ENCODE measurements at regions not wholly inside any gene's neighbourhood (a gene's known extent, or its start where the extent isn't known, plus 50 kb on each side); places are given as distances from the start of the nearest gene placed in this dataset.

DNA sequence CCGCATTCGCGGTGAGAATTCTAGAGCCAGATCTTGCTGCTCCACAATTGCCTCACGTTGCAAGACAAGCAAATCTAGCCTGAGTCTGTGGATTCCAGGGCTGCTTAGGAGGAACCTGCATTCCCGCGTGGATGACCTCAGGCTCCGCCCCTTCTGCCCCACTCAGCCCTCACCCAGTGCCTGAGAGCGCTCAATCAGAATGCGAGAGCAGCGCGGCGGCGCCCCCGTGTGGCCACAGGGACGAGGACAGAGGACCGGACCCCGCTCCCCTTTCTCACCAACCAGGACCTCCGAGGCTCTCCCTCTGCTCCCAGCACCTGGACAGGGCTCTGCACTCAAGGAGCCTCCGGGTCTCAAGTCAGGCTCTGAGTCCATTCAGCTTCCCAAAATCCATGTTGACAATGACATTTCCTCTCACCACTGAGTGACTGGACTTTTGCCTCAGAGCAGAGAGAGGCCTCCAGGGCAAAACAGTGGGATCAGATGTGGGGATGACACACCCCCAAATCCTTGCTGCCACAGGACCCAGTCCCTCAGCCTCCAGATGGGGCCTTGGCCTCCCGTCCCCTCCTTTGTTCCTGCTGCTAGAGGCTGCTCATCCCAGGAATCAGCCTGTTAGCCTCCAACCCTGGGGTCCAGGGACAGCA is 52.0 kb downstream of the RPP21 start:
- peak; percentile 26 for DNase-seq (ENCODE audit: low read depth)

DNA sequence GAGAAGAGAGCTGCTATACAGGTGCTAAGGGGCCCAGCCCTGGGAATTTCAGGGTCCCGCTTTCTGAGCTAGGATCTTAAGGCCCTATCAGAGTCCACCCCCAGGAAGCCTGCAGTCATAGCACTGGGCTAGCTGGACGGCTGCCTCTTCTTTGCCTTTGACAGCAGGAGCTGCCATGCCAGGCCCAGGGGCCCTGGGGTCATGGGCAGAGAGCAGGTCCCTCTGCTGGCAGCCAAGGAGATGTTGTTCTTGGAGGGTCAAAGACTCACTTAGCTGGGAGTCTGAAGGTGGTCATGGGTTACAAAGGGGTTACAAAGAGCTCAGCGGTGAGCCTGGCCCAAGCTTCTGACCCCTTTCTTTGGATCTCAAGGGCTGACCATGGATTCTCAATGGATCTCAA is 52.7 kb downstream of the RPP21 start:
- no peak for DNase-seq (ENCODE audit: low read depth)

DNA sequence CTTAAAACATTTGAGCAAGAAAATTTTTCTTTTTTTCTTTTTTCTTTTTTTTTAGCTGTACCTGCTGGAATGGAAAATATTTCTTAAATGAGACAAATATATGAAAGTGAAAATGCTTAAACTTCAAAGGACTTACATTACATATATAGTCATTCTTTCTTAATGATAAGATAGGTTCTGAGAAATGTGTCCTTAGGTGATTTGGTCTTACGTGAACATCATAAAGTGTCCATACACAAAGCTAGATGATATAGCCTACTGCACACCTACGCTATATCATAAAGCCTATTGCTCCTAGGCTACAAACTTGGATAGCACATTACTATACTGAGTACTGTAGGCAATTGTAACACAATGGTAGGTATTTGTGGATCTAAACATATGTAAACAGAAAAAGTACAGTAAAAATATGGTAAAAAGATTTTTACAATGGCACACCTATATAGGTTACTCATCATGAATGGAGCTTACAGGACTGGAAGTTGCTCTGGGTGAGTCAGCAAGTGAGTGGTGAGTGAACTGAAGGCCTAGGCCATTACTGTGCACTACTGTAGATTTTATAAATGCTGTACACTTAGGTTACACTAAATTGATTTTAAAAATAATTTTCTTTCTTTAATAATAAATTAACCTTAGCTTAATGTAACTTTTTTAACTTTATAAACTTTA is 54.6 kb downstream of the RPP21 start:
- DNase-seq (ENCODE audit: low read depth), result no peak

DNA sequence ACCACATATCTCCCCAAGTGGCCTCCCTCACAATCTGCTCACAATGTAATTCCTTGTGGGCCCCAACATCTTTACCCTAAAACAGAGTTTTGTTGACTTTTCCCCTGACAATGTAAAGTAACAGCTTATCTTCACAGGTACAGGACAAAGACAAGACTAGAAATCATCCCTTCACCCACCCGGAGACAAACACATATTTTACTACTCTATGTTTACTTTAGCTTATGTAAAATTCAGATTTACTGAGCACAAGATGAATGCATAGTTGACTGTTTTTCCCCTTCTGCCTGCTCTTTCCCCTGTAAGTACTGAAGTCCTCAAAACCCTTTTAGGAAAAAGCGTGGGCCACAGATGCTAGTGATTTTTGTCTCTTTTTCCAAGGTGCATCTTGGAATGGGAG is 61.0 kb downstream of the RPP21 start:
- no peak for DNase-seq (ENCODE audit: low read depth)

DNA sequence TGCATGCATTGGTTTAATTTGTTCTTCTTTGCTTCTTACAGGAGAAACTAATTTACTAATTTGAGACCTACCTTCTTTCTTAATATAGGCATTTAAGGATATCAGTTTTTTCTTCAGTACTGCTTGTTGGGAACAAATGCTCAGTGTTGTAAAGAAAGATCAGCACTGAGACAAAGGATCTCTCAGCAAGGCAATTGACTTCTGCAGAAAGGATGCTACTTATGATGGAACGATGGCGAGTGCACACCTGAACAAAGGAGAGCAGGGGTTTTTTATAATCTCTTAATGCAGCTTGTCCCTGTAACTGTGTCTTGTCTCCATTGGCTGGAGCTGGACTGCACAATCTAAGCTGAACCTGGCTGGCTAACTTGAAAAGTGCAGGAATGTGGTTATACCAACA is 64.2 kb downstream of the RPP21 start:
- no peak for DNase-seq (ENCODE audit: low read depth)

DNA sequence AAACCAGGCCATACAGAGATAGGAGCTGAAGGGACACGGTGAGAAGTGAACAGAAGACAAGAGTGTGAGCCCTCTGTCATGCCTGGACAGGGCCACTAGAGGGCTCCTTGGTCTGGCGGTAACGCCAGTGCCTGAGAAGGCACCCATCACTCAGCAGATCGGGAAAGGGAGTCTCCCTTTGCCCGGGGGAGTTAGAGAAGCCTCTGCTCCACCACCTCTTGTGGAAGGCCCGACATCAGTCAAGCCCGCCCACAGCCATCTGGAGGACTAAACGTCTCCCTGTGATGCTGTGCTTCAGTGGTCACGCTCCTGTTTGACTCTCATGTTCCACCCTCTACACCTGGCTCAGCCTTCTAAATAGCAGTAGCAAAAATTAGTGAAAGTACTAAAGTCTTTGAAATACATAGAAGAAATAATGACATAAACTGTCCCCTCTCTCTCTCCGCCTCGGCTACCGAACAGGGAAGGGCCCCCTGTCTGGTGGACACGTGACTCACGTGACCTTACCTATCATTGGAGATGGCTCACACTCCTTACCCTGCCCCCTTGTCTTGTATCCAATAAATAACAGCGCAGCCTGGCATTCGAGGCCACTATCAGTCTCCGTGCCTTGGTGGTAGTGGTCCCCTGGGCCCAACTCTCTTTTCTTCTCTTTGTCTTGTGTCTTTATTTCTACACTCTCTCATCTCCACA is 66.7 kb downstream of the RPP21 start:
- DNase-seq (ENCODE audit: low read depth), result peak; percentile 19

DNA sequence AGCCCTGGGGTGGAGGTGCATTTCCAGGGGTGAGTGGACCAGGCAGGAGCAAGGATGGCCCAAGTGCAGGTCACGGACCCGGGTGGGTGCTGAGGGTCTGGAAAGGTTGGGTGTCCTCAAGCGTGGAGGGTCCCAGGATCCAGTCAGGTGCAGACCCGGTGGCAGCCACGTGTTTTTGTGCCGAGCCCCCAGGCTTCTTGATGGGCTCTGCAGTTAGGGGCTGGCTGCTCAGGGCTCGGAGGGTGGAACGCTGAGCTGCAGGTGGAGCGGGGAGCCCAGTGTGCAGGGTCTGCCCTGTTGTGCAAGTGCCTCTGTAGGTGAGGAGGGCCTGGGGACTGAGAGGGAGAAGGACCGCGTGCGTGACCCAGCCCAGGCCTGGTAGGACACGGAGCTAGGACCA is 70.9 kb upstream of the HLA-E start:
- no peak for DNase-seq (ENCODE audit: low read depth)

DNA sequence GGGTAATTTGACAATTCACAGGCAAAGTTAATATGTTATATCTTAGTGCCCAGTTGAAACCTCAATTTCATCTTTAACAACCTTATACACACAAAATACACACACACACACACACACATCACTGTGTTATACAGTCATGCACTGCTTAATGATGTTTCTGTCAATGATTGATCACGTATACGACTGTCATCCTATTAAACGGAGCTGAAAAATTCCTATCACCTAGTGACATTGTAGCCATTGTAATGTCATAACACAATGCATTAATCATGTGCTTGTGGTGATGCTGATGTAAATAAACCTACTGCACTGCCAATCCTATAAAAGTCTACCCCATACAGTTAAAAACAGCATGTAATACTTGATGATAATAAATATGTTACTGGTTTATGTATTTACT is 64.8 kb upstream of the HLA-E start:
- DNase-seq (ENCODE audit: low read depth), result no peak

Measured in GM04504 (cell line).